SU-DHL-6 (cell line): ENCODE measurements at regions not wholly inside any gene's neighbourhood (a gene's known extent, or its start where the extent isn't known, plus 50 kb on each side); places are given as distances from the start of the nearest gene placed in this dataset.

Experiments
- EZH2phosphoT487 ChIP-seq: fragments of 200-600 bp; sonication (generic), shearing (Covaris generic); conservative IDR thresholded peaks from 2 replicates; pipeline ENCODE4 v1.6.1; 2018; ENCODE audit warnings: mild to moderate bottlenecking, antibody characterized with exemption, low read length, moderate library complexity, mixed read lengths
- TF ChIP-seq, protein P1 (sequence below): fragments of 200-600 bp; sonication (generic); IDR thresholded peaks from one replicate; pipeline ENCODE4 v1.5.1; 2017; ENCODE audit warnings: antibody characterized with exemption, mild to moderate bottlenecking, low read length, moderate library complexity; ENCODE audit not compliant: insufficient read depth, poor library complexity, severe bottlenecking

GRCh38 chr13:31495336-31495735 lies 244.0 kb upstream of the RXFP2 start:
- TF ChIP-seq, protein P1, sequence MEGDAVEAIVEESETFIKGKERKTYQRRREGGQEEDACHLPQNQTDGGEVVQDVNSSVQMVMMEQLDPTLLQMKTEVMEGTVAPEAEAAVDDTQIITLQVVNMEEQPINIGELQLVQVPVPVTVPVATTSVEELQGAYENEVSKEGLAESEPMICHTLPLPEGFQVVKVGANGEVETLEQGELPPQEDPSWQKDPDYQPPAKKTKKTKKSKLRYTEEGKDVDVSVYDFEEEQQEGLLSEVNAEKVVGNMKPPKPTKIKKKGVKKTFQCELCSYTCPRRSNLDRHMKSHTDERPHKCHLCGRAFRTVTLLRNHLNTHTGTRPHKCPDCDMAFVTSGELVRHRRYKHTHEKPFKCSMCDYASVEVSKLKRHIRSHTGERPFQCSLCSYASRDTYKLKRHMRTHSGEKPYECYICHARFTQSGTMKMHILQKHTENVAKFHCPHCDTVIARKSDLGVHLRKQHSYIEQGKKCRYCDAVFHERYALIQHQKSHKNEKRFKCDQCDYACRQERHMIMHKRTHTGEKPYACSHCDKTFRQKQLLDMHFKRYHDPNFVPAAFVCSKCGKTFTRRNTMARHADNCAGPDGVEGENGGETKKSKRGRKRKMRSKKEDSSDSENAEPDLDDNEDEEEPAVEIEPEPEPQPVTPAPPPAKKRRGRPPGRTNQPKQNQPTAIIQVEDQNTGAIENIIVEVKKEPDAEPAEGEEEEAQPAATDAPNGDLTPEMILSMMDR: no peak
- TF ChIP-seq EZH2phosphoT487: no peak
